Erythroblast (primary cell): ENCODE measurements at regions not wholly inside any gene's neighbourhood (a gene's known extent, or its start where the extent isn't known, plus 50 kb on each side); places are given as distances from the start of the nearest gene placed in this dataset.
A peak's percentile ranks its signal among the peaks of the same experiment; 100 is the strongest.
"Not testable (repeated sequence)": the region's sequence is repeated elsewhere in the genome, so short reads cannot be mapped to it uniquely, and the experiment has no call there.

Source experiments
- DNase-seq, 2 experiments: peaks; one replicate each; lab custom pipeline; 2025; lab: John Stamatoyannopoulos, UW
- POLR2A ChIP-seq: IDR thresholded peaks from 2 replicates; pipeline ENCODE4 v1.6.1; 2011; ENCODE audit warnings: mild to moderate bottlenecking, low read length

- not testable (repeated sequence) for DNase-seq
Observed at GRCh38 chr1:148432318-148432717, 50.8 kb downstream of the PPIAL4G start.

GRCh38 chr1:148429856-148430255 lies 53.2 kb downstream of the PPIAL4G start:
- not testable (repeated sequence) for DNase-seq

GRCh38 chr1:148426940-148427611 lies 56.0 kb downstream of the PPIAL4G start:
- DNase-seq, result not testable (repeated sequence)

GRCh38 chr1:148426385-148426784 lies 56.7 kb downstream of the PPIAL4G start:
- not testable (repeated sequence) for DNase-seq

- DNase-seq, result not testable (repeated sequence)
Observed at GRCh38 chr1:148424143-148425003, 58.7 kb downstream of the PPIAL4G start.

GRCh38 chr1:148422921-148423320 lies 60.2 kb downstream of the PPIAL4G start:
- not testable (repeated sequence) for DNase-seq

GRCh38 chr1:148417241-148417640 lies 65.9 kb downstream of the PPIAL4G start:
- DNase-seq, result not testable (repeated sequence)

- DNase-seq, result not testable (repeated sequence)
Observed at GRCh38 chr1:148413385-148413784, 69.7 kb downstream of the PPIAL4G start.

- not testable (repeated sequence) for DNase-seq
Observed at GRCh38 chr1:148404786-148405568, 78.1 kb downstream of the PPIAL4G start.

GRCh38 chr1:148403925-148404324 lies 79.2 kb downstream of the PPIAL4G start:
- not testable (repeated sequence) for DNase-seq

GRCh38 chr1:148403085-148403456 lies 80.0 kb downstream of the PPIAL4G start:
- not testable (repeated sequence) for DNase-seq

GRCh38 chr1:148402152-148403084 lies 80.7 kb downstream of the PPIAL4G start:
- TF ChIP-seq POLR2A, result peak; percentile 94
- peak; percentile 84 to 85 for DNase-seq

GRCh38 chr1:148397516-148397915 lies 85.6 kb downstream of the PPIAL4G start:
- DNase-seq, result not testable (repeated sequence)

- DNase-seq, result not testable (repeated sequence)
Observed at GRCh38 chr1:148392505-148392904, 90.6 kb downstream of the PPIAL4G start.

GRCh38 chr1:148391323-148391722 lies 91.8 kb downstream of the PPIAL4G start:
- not testable (repeated sequence) for DNase-seq
